ENCODE measurements at regions not wholly inside any gene's neighbourhood (a gene's known extent, or its start where the extent isn't known, plus 50 kb on each side); places are given as distances from the start of the nearest gene placed in this dataset.

GRCh38 chr3:151584566-151584965 is 123.7 kb upstream of the IGSF10 start:
- Histone ChIP-seq H3K27ac (no peak overlapping the region), H3K4me3 (no peak overlapping the region)
- DNase-seq (ENCODE audit: low spot score), result no peak
- no peak for TF ChIP-seq CTCF (IDR thresholded peaks at IDR 0.05)

GRCh38 chr3:151581035-151581434 is 120.2 kb upstream of the IGSF10 start:
- Histone ChIP-seq H3K4me3 (no peak overlapping the region), H3K27ac (no peak overlapping the region)
- no peak for TF ChIP-seq CTCF (IDR thresholded peaks at IDR 0.05)
- DNase-seq (ENCODE audit: low spot score), result no peak

GRCh38 chr3:151580591-151580990 is 119.7 kb upstream of the IGSF10 start:
- no peak for TF ChIP-seq CTCF (IDR thresholded peaks at IDR 0.05)
- Histone ChIP-seq H3K4me3 (no peak overlapping the region), H3K27ac (no peak overlapping the region)
- DNase-seq (ENCODE audit: low spot score), result no peak

- Histone ChIP-seq H3K4me3 (no peak overlapping the region), H3K27ac (no peak overlapping the region)
- no peak for DNase-seq (ENCODE audit: low spot score)
- no peak for TF ChIP-seq CTCF (IDR thresholded peaks at IDR 0.05)
Measured at GRCh38 chr3:151579571-151580270, 118.9 kb upstream of the IGSF10 start.

GRCh38 chr3:151578495-151578894 is 117.6 kb upstream of the IGSF10 start:
- Histone ChIP-seq H3K27ac (no peak overlapping the region), H3K4me3 (no peak overlapping the region)
- DNase-seq (ENCODE audit: low spot score), result no peak
- TF ChIP-seq CTCF (IDR thresholded peaks at IDR 0.05), result no peak

GRCh38 chr3:151576511-151577137 is 115.8 kb upstream of the IGSF10 start:
- TF ChIP-seq CTCF (IDR thresholded peaks at IDR 0.05), result no peak
- Histone ChIP-seq H3K4me3 (no peak overlapping the region), H3K27ac (no peak overlapping the region)
- DNase-seq (ENCODE audit: low spot score), result no peak

GRCh38 chr3:151568184-151568583 is 107.3 kb upstream of the IGSF10 start:
- Histone ChIP-seq H3K27ac (no peak overlapping the region), H3K4me3 (no peak overlapping the region)
- no peak for TF ChIP-seq CTCF (IDR thresholded peaks at IDR 0.05)
- no peak for DNase-seq (ENCODE audit: low spot score)

Measured in coronary artery (tissue), 2 donors.